ENCODE measurements at regions not wholly inside any gene's neighbourhood (a gene's known extent, or its start where the extent isn't known, plus 50 kb on each side); places are given as distances from the start of the nearest gene placed in this dataset.
A peak's percentile ranks its signal among the peaks of the same experiment; 100 is the strongest.

- H3K27ac Mint-ChIP-seq (ENCODE audit: low read depth, unreplicated experiment) = peak overlapping the region; percentile 61
- H3K4me3 Mint-ChIP-seq (ENCODE audit: unreplicated experiment) = no peak overlapping the region
- H3K36me3 Mint-ChIP-seq (ENCODE audit: insufficient read depth, unreplicated experiment) = no peaks in the 10 kb centered on the region
- H3K27me3 Mint-ChIP-seq (ENCODE audit: insufficient read depth, unreplicated experiment) = no peaks in the 10 kb centered on the region
- intact Hi-C loops (cut with micrococcal nuclease) = no loop called here
- TF ChIP-seq CTCF (IDR thresholded peaks at IDR 0.05; ENCODE audit: unreplicated experiment) = no peak
- ChIA-PET CTCF (interaction anchor here (0.6 kb wide), 1 partner anchor 1605 kb away, joined by 3 read pairs; no protein-coding TSS in a partner anchor), POLR2A (interaction anchor here (1.2 kb wide), 1 partner anchor 282 kb away, joined by 4 read pairs; no protein-coding TSS in a partner anchor)
- H3K4me1 Mint-ChIP-seq (ENCODE audit: insufficient read depth, unreplicated experiment) = peaks cover 23% of the 10 kb centered on the region
- DNase-seq (ENCODE audit: unreplicated experiment) = no peak
- H3K9me3 Mint-ChIP-seq (ENCODE audit: unreplicated experiment) = no peaks in the 10 kb centered on the region
- BruUV-seq (replicated peaks) = no TSS peak
Measured at GRCh38 chr10:4062751-4063150, 277.7 kb upstream of the KLF6 start.

GRCh38 chr10:4062072-4062471, 277.1 kb upstream of the KLF6 start:
- CTCF ChIA-PET = interaction anchor here (0.6 to 0.7 kb wide), 2 partner anchors 79 to 709 kb away, joined by 3 to 6 read pairs; no protein-coding TSS in a partner anchor

GRCh38 chr10:4061441-4061951, 276.5 kb upstream of the KLF6 start:
- peaks cover 23% of the 10 kb centered on the region for H3K4me1 Mint-ChIP-seq (ENCODE audit: insufficient read depth, unreplicated experiment)
- BruUV-seq (replicated peaks) = no TSS peak
- CTCF ChIA-PET = interaction anchor here (0.6 to 0.7 kb wide), 2 partner anchors 80 to 709 kb away, joined by 3 to 6 read pairs; no protein-coding TSS in a partner anchor

More at GRCh38 chr10:4062072-4062471, 277.1 kb upstream of the KLF6 start:
- H3K27ac Mint-ChIP-seq (ENCODE audit: low read depth, unreplicated experiment) = peak overlapping the region; percentile 61
- intact Hi-C loops (cut with micrococcal nuclease) = no loop called here
- POLR2A ChIA-PET = interaction anchor here (0.8 to 1.2 kb wide), 2 partner anchors 9 to 282 kb away, joined by 3 to 4 read pairs; no protein-coding TSS in a partner anchor
- BruUV-seq (replicated peaks) = no TSS peak
- no peaks in the 10 kb centered on the region for H3K9me3 Mint-ChIP-seq (ENCODE audit: unreplicated experiment)
- peaks cover 23% of the 10 kb centered on the region for H3K4me1 Mint-ChIP-seq (ENCODE audit: insufficient read depth, unreplicated experiment)
- no peaks in the 10 kb centered on the region for H3K36me3 Mint-ChIP-seq (ENCODE audit: insufficient read depth, unreplicated experiment)
- H3K27me3 Mint-ChIP-seq (ENCODE audit: insufficient read depth, unreplicated experiment) = no peaks in the 10 kb centered on the region
- no peak overlapping the region for H3K4me3 Mint-ChIP-seq (ENCODE audit: unreplicated experiment)
- DNase-seq (ENCODE audit: unreplicated experiment) = no peak
- no peak for TF ChIP-seq CTCF (IDR thresholded peaks at IDR 0.05; ENCODE audit: unreplicated experiment)

More at GRCh38 chr10:4061441-4061951, 276.5 kb upstream of the KLF6 start:
- POLR2A ChIA-PET = interaction anchor here (0.8 to 1.2 kb wide), 2 partner anchors 9 to 283 kb away, joined by 3 to 4 read pairs; no protein-coding TSS in a partner anchor
- DNase-seq (ENCODE audit: unreplicated experiment) = no peak
- H3K27me3 Mint-ChIP-seq (ENCODE audit: insufficient read depth, unreplicated experiment) = no peaks in the 10 kb centered on the region
- no peak for TF ChIP-seq CTCF (IDR thresholded peaks at IDR 0.05; ENCODE audit: unreplicated experiment)
- H3K9me3 Mint-ChIP-seq (ENCODE audit: unreplicated experiment) = no peaks in the 10 kb centered on the region
- H3K27ac Mint-ChIP-seq (ENCODE audit: low read depth, unreplicated experiment) = peak overlapping the region; percentile 61
- H3K36me3 Mint-ChIP-seq (ENCODE audit: insufficient read depth, unreplicated experiment) = no peaks in the 10 kb centered on the region
- no peak overlapping the region for H3K4me3 Mint-ChIP-seq (ENCODE audit: unreplicated experiment)
- intact Hi-C loops (cut with micrococcal nuclease) = no loop called here
